GM19452 (cell line): ENCODE measurements at regions not wholly inside any gene's neighbourhood (a gene's known extent, or its start where the extent isn't known, plus 50 kb on each side); places are given as distances from the start of the nearest gene placed in this dataset.

Source experiments
- ATAC-seq: cut with Tn5 transposase; IDR thresholded peaks from one replicate; pipeline ENCODE4 v1.9.1; 2021; ENCODE audit not compliant: unreplicated experiment

DNA sequence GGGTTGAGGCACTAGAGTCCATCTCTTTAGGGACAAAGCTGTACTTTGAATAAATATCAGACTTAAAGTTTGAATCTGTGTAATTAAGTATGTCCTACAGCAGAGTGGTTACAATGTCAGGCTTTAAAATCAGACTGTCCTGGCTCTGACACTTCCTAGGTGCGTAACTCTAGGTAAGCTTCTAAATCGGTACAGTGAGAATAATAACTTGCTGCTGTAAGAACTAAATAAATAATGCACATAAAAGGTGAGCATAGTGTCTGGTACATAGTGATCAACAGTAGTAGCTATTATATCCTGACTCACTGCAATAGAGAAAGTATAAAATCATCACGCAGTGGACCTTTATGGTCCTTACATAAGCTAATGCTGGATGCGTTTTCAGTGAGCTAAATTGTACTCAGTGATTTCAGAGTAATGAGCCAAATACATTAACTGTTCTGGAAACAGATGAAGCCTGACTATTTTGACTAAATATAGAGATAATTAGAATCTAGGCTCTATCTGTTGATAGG lies 72.2 kb upstream of the PDK4 start:
- no peak for ATAC-seq

DNA sequence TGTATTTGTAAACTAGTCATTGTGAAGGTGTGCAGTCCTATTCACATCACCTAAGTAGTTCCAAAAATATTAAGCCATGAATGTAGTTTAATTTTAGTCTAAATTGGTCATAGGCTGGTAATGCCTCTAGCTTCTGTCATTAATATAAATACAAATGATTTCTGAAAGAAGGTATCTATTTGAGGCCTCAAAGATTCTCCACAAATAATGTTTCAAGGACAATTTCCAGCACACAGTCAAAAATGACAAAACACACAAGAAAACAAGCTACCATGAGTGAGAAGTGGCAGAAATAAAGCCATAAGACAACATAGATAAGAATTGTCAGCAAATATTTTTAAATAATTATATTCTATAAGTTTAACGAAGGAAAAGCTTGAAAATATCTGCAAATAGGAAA lies 66.7 kb upstream of the PDK4 start:
- ATAC-seq = no peak

DNA sequence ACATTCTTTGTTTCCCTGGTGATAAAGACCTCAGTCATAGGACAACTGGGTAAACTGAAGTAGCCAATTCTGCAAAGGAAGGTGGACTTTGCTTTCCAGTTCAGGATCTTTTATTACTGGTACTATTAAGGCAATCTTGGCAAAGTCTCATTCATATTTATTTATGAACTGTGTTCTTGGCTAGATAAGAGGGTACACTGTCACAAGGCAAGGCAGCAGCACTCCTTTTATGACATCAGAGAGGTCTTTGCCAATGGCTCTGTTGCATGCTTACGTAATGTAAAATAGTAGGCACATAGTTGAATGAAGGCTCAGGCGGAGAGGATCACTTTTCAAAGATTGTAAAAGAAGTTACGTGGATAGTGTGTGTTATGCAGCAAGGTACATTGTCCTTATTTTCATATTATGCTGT lies 63.7 kb upstream of the PDK4 start:
- ATAC-seq = no peak

DNA sequence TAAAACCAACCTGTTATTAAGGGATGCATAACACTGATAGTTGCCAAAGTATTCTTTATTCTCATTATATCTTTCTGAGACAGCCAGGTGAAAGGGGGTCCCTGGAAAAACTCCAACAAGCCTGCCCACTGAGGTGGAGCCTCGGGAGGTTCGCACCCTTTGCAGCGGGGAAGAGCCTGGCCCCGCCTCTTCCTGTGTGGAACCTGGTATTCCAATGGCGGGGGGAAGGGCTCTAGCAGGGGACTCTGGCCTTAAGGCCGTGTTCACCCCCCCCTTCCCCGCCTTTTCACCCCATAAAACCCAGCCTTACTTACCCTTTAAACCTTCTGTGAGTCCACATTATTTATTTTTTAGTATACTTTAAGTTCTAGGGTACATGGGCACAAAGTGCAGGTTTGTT lies 62.4 kb upstream of the PDK4 start:
- no peak for ATAC-seq

DNA sequence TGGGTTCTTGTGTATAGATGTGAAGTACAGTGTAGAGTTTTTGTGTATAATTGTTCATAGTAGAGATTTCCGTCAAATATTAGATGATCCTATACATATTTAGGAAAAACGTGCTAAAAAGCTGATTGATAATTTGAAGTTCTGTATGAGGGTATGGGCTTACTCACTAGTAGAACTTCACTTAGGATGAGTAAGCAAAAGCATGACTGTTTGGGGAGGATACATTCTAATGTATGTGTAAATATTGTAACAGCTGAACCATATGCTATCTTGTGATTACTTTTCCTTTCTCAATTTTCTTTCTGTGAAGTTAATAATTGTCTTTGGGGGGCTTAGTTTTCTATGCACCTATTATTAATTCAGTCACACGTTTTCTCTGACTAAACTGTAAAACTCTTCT lies 53.2 kb upstream of the PDK4 start:
- no peak for ATAC-seq

GRCh38 chr7:95646350-95646749 lies 50.0 kb upstream of the PDK4 start:
- ATAC-seq = no peak
